H1 (cell line): ENCODE measurements at regions not wholly inside any gene's neighbourhood (a gene's known extent, or its start where the extent isn't known, plus 50 kb on each side); places are given as distances from the start of the nearest gene placed in this dataset.

Source experiments
- BRCA1 ChIP-seq: IDR thresholded peaks from 2 replicates; pipeline ENCODE4 v1.6.1; 2012; ENCODE audit warnings: low read depth, low read length, improper control_type of control experiment
- EZH2 ChIP-seq: fragments of 200-600 bp; sonication (generic); IDR thresholded peaks from 2 replicates; pipeline ENCODE4 v1.7.1; 2012; ENCODE audit warnings: low read depth, mild to moderate bottlenecking, moderate library complexity, low read length, inconsistent platforms; ENCODE audit not compliant: severe bottlenecking
- KDM1A ChIP-seq: fragments of 200-600, 300-600 bp; sonication (generic); IDR thresholded peaks from 2 replicates; pipeline ENCODE4 v1.7.1; 2016; ENCODE audit warnings: mild to moderate bottlenecking, low read length, borderline replicate concordance
- POLR2A ChIP-seq, 2 experiments: IDR thresholded peaks; 1 replicate in 1 of 2; 2 replicates in 1 of 2; pipeline ENCODE4 v1.6.1; 2011; ENCODE audit warnings: low read depth in 2 of 2, low read length in 2 of 2, mild to moderate bottlenecking in 2 of 2; ENCODE audit errors: control extremely low read depth in 1 of 2
- RFX5 ChIP-seq: IDR thresholded peaks from 2 replicates; pipeline ENCODE4 v1.6.1; 2011; ENCODE audit warnings: low read depth, low read length, improper control_type of control experiment, borderline replicate concordance
- SIN3A ChIP-seq, 2 experiments: IDR thresholded peaks in 1 of 2; conservative IDR thresholded peaks in 1 of 2; 2 replicates each; pipeline ENCODE4 v1.6.1; 2011 to 2012; ENCODE audit warnings: low read length in 2 of 2, improper control_type of control experiment in 1 of 2, low read depth in 1 of 2, mild to moderate bottlenecking in 1 of 2
- SIX5 ChIP-seq: IDR thresholded peaks from 2 replicates; pipeline ENCODE4 v1.6.1; 2011; ENCODE audit warnings: mild to moderate bottlenecking, low read depth, low read length
- TF ChIP-seq, protein P1 (sequence below), 3 experiments: IDR thresholded peaks; 1 replicate in 2 of 3; 2 replicates in 1 of 3; pipeline versions ENCODE4 v1.5.1 to v1.6.1; 2011; ENCODE audit warnings: low read length in 3 of 3, mild to moderate bottlenecking in 3 of 3, inconsistent platforms in 2 of 3, low read depth in 1 of 3, moderate library complexity in 1 of 3; ENCODE audit not compliant: insufficient read depth in 1 of 3; ENCODE audit errors: control extremely low read depth in 1 of 3
- TF ChIP-seq, protein P2 (sequence below): fragments of 300-600 bp; sonication (generic); IDR thresholded peaks from 2 replicates; pipeline ENCODE4 v1.7.1; 2012; ENCODE audit warnings: low read length, moderate library complexity, mild to moderate bottlenecking, inconsistent platforms; ENCODE audit not compliant: insufficient replicate concordance
- TF ChIP-seq, protein P3 (sequence below): IDR thresholded peaks from 2 replicates; pipeline ENCODE4 v1.6.1; 2012; ENCODE audit warnings: inconsistent platforms
- TF ChIP-seq, protein P4 (sequence below): IDR thresholded peaks from 2 replicates; pipeline ENCODE4 v1.6.1; 2011; ENCODE audit warnings: low read length, improper control_type of control experiment

DNA sequence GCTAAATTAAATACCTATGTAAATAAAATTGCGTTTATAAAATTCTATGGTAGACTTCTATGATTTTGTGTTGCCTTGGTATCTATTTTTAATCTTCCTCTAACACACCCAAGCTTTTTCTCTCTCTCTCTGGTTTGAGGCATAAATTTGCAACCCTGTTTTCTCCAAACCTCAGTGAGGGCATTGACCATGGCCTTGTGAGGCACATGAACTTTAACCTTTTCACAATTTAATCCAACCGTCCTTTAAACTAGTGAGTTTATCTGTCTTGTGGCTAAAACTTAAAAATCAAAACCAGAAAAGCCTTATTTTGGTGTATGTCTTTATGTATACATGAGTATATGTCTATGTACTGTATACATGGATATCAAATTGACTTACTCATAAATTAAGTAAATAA, 746.6 kb upstream of the B3GALT2 start:
- TF ChIP-seq RFX5: no peak
- TF ChIP-seq, protein P1, sequence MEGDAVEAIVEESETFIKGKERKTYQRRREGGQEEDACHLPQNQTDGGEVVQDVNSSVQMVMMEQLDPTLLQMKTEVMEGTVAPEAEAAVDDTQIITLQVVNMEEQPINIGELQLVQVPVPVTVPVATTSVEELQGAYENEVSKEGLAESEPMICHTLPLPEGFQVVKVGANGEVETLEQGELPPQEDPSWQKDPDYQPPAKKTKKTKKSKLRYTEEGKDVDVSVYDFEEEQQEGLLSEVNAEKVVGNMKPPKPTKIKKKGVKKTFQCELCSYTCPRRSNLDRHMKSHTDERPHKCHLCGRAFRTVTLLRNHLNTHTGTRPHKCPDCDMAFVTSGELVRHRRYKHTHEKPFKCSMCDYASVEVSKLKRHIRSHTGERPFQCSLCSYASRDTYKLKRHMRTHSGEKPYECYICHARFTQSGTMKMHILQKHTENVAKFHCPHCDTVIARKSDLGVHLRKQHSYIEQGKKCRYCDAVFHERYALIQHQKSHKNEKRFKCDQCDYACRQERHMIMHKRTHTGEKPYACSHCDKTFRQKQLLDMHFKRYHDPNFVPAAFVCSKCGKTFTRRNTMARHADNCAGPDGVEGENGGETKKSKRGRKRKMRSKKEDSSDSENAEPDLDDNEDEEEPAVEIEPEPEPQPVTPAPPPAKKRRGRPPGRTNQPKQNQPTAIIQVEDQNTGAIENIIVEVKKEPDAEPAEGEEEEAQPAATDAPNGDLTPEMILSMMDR (IDR thresholded peaks at IDR 0.05; ENCODE audit: control extremely low read depth in 1 of 3, insufficient read depth in 1 of 3, low read depth in 1 of 3, low read length in 3 of 3): no peak
- no peak for TF ChIP-seq POLR2A (IDR thresholded peaks at IDR 0.05; ENCODE audit: control extremely low read depth in 1 of 2, low read depth in 2 of 2, low read length in 2 of 2)
- TF ChIP-seq, protein P2, sequence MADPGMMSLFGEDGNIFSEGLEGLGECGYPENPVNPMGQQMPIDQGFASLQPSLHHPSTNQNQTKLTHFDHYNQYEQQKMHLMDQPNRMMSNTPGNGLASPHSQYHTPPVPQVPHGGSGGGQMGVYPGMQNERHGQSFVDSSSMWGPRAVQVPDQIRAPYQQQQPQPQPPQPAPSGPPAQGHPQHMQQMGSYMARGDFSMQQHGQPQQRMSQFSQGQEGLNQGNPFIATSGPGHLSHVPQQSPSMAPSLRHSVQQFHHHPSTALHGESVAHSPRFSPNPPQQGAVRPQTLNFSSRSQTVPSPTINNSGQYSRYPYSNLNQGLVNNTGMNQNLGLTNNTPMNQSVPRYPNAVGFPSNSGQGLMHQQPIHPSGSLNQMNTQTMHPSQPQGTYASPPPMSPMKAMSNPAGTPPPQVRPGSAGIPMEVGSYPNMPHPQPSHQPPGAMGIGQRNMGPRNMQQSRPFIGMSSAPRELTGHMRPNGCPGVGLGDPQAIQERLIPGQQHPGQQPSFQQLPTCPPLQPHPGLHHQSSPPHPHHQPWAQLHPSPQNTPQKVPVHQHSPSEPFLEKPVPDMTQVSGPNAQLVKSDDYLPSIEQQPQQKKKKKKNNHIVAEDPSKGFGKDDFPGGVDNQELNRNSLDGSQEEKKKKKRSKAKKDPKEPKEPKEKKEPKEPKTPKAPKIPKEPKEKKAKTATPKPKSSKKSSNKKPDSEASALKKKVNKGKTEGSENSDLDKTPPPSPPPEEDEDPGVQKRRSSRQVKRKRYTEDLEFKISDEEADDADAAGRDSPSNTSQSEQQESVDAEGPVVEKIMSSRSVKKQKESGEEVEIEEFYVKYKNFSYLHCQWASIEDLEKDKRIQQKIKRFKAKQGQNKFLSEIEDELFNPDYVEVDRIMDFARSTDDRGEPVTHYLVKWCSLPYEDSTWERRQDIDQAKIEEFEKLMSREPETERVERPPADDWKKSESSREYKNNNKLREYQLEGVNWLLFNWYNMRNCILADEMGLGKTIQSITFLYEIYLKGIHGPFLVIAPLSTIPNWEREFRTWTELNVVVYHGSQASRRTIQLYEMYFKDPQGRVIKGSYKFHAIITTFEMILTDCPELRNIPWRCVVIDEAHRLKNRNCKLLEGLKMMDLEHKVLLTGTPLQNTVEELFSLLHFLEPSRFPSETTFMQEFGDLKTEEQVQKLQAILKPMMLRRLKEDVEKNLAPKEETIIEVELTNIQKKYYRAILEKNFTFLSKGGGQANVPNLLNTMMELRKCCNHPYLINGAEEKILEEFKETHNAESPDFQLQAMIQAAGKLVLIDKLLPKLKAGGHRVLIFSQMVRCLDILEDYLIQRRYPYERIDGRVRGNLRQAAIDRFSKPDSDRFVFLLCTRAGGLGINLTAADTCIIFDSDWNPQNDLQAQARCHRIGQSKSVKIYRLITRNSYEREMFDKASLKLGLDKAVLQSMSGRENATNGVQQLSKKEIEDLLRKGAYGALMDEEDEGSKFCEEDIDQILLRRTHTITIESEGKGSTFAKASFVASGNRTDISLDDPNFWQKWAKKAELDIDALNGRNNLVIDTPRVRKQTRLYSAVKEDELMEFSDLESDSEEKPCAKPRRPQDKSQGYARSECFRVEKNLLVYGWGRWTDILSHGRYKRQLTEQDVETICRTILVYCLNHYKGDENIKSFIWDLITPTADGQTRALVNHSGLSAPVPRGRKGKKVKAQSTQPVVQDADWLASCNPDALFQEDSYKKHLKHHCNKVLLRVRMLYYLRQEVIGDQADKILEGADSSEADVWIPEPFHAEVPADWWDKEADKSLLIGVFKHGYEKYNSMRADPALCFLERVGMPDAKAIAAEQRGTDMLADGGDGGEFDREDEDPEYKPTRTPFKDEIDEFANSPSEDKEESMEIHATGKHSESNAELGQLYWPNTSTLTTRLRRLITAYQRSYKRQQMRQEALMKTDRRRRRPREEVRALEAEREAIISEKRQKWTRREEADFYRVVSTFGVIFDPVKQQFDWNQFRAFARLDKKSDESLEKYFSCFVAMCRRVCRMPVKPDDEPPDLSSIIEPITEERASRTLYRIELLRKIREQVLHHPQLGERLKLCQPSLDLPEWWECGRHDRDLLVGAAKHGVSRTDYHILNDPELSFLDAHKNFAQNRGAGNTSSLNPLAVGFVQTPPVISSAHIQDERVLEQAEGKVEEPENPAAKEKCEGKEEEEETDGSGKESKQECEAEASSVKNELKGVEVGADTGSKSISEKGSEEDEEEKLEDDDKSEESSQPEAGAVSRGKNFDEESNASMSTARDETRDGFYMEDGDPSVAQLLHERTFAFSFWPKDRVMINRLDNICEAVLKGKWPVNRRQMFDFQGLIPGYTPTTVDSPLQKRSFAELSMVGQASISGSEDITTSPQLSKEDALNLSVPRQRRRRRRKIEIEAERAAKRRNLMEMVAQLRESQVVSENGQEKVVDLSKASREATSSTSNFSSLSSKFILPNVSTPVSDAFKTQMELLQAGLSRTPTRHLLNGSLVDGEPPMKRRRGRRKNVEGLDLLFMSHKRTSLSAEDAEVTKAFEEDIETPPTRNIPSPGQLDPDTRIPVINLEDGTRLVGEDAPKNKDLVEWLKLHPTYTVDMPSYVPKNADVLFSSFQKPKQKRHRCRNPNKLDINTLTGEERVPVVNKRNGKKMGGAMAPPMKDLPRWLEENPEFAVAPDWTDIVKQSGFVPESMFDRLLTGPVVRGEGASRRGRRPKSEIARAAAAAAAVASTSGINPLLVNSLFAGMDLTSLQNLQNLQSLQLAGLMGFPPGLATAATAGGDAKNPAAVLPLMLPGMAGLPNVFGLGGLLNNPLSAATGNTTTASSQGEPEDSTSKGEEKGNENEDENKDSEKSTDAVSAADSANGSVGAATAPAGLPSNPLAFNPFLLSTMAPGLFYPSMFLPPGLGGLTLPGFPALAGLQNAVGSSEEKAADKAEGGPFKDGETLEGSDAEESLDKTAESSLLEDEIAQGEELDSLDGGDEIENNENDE: no peak
- no peak for TF ChIP-seq KDM1A
- TF ChIP-seq SIX5: no peak
- TF ChIP-seq EZH2: no peak
- TF ChIP-seq, protein P3, sequence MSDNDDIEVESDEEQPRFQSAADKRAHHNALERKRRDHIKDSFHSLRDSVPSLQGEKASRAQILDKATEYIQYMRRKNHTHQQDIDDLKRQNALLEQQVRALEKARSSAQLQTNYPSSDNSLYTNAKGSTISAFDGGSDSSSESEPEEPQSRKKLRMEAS: no peak
- no peak for TF ChIP-seq SIN3A (conservative IDR thresholded peaks at IDR 0.05 in 1 of 2, IDR thresholded peaks at IDR 0.05 in 1 of 2; ENCODE audit: low read depth in 1 of 2, low read length in 2 of 2)
- TF ChIP-seq, protein P4, sequence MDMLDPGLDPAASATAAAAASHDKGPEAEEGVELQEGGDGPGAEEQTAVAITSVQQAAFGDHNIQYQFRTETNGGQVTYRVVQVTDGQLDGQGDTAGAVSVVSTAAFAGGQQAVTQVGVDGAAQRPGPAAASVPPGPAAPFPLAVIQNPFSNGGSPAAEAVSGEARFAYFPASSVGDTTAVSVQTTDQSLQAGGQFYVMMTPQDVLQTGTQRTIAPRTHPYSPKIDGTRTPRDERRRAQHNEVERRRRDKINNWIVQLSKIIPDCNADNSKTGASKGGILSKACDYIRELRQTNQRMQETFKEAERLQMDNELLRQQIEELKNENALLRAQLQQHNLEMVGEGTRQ: no peak
- TF ChIP-seq BRCA1: no peak
